ENCODE measurements at regions not wholly inside any gene's neighbourhood (a gene's known extent, or its start where the extent isn't known, plus 50 kb on each side); places are given as distances from the start of the nearest gene placed in this dataset.
"Not testable (repeated sequence)": the region's sequence is repeated elsewhere in the genome, so short reads cannot be mapped to it uniquely, and the experiment has no call there.

- DNase-seq, result no peak
Measured at GRCh38 chr21:31449921-31450535, 106.0 kb upstream of the TIAM1 start.

DNA sequence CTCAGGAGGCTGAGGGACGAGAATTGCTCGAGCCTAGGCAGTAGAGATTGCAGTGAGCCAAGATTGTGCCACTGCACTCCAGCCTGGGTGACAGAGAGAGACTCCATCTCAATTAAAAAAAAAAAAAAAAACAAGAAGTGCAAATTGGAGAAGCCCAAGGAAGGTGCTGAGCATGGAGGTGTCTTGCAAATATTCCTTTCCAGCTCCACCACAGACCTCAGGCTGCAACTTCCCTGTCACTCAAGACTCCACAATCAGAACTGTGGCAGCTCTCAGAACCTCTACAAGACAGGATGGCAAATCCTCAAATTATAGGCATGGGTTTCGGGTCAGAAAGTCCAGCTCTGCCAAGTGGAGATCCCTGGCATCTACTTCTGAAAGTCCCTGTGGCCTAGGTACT is 104.4 kb upstream of the TIAM1 start:
- no peak for DNase-seq

GRCh38 chr21:31447505-31447904 is 103.4 kb upstream of the TIAM1 start:
- DNase-seq, result no peak

DNA sequence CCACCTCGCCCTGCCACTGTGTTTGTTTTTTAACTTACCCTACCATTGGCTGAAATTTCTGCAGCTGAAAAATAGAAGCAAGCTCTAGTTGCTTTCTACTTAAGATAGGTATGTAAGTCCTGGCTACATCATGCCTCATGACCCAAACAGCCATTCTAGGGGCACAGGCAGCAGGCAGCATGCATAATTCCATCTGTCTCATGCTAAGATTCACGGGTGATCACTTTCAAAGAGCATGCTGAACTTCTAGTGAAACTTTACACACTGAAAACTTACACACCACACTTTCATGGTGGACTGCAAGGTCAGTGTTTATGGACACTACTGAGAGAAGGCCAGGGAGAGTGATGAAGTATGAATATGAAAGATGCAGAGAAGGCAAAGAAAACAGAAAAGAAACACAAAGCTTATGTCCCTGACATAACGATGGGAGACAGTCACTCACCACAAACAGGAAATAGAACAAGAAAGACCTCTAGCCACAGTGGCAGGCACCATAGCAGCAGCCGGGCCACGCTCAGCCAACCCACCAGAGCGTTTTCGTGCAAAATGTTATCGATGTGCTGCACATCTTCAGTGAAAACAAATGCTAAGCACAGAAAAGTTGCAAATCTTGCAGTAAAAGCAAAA is 102.3 kb upstream of the TIAM1 start:
- no peak for DNase-seq

DNA sequence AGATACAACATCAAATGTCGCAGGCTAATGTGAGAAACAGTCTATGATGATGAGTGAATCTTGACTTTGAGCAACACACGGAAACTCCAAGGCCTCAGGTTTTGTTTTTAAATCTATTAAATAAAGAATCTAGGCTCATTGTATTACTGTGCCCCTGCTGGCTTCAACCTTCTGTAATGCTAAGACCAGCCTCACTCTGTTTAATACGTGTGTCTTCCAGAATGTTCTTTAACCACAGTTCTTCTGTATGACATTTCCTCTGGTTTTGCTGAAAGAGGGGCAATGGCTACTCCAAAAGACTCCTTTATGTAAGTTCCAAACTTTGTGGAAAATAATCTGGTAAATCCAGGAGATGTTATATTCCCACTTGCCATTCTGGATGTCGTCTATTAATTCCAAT is 101.1 kb upstream of the TIAM1 start:
- no peak for DNase-seq

DNA sequence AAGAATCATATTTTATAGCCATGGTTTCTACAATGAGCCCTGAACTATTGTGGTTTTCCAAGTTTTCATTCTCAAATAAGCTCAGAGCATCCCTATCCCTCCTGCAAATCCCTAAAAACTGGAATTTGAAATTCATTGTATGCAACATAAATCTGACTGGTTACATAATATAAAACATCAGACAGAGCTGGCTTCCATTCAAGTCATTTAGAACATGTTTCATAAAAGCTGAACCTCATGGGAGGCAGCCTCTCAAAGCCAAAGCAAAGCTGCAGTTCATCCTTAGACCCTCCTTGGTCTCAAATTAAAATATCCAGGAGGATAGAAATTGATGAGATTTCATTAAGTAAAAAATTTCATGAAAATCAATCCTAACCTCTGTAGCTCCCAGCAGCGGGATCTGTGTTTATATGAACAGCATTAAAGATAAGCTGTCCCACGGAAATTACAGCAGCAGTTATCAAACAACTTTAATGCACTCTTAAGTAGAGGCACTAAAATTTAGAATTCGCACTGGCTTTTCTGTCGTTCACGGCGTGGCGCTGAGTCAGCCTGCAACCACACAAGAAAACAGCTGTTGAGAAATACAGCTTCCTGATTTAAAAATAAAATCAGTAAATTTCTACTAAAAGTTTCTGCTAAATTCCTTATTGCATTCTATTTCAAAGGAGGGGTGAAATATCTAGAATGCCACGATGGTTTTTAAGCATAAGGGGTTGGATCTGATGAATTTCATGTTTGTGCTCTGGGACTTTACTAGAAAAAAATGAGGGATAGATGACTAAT is 99.9 kb upstream of the TIAM1 start:
- no peak for DNase-seq

GRCh38 chr21:31442339-31442738 is 98.3 kb upstream of the TIAM1 start:
- DNase-seq, result no peak

DNA sequence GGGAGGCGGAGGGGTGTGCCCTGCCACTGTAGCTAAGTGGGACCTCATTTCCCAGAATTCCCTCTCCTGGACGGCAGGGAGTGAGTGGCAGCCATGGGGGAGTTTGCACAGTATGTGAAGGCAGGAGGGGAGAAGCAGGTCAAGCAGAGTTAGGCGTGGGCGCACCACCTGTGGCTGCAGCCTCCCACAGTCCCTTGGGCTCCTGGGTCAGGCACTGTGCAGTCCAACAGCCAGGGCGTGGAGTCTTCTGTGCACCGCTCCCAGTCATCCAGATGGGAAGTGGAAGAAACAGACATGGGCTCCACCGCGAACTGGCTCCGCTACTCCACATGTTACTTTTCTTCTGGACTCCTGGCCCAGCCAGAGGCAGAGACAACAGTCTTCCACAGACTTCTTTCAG is 85.4 kb upstream of the TIAM1 start:
- DNase-seq, result no peak

DNA sequence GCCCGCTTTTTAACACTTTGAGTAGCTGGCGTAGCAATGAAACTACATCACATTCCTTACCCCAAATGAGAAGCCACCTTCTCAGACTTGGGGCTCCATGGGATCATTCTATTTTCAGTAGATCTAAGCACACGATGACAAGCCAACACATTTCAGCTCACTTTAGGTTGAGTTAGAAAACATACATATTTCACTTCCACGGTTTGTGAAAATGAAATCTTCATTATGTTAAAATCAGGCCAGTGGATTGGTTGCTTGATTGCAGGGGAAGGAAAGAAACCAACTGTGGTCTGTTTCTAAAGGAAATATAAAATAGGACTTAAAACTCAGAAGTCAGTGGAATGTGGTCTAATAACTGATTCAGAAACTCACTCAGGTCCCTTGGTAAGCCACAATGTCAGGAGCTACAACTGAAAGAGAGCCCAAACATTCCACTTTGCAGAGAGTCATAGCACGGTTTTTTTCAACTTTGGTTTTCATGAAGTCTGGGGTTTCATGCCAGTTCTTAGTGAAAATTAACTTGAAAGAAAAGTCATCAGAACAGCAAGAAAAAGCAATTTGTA is 82.3 kb upstream of the TIAM1 start:
- DNase-seq, result no peak

- no peak for DNase-seq
Measured at GRCh38 chr21:31425138-31425537, 81.1 kb upstream of the TIAM1 start.

DNA sequence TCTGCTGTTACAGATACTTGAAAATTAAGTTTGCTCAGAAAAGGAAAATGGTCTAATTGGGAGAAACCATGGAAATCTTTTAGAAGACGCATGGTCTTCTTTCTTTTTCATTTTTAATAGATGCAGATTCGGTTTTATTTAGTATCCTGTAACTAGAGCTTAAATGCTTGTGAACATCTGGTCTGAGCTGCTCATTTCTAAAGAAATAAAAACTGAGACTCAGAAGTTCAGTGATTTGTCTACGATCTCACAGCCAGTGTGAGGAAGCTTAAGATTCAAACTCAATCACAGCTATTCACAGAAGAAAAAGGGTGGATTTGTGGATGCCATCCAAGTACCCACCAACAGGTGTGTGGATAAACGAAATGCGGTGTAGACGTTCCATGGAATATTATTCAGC is 80.0 kb upstream of the TIAM1 start:
- DNase-seq, result no peak

DNA sequence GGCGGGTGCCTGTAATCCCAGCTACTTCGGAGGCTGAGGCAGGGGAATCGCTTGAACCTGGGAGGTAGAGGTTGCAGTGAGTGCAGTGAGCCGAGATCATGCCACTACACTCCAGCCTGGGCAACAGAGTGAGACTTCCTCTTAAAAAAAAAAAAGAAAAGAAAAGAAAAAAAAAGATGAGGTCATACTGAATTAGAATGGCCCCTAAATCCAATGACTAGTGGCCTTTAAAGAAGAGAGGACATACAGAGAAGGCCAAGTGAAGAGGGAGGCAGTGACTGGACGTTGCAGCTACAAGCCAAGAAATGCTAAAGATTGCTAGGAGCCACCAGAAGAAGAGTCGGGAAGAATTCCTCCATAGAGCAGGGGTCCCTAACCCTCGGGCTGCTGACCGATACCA is 76.9 kb upstream of the TIAM1 start:
- DNase-seq, result no peak

DNA sequence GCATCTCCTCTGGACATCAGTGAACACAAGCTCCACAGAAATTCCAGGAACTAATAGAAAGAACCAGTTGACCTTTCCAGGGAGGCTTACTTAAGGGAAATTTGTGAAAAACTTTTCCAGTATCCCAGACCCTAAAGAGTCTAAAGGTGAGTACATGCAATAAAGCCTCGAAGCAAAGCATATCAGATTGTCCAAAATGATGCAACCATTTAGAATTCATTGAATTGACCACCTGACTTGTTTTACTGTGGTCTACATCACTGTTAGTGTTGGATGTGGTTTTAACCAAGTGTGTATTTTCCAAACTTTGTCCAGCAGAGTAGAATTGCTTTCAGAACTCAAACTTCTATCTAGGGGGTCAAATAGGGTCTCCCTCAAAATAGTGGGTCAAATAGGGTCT is 76.3 kb upstream of the TIAM1 start:
- no peak for DNase-seq

DNA sequence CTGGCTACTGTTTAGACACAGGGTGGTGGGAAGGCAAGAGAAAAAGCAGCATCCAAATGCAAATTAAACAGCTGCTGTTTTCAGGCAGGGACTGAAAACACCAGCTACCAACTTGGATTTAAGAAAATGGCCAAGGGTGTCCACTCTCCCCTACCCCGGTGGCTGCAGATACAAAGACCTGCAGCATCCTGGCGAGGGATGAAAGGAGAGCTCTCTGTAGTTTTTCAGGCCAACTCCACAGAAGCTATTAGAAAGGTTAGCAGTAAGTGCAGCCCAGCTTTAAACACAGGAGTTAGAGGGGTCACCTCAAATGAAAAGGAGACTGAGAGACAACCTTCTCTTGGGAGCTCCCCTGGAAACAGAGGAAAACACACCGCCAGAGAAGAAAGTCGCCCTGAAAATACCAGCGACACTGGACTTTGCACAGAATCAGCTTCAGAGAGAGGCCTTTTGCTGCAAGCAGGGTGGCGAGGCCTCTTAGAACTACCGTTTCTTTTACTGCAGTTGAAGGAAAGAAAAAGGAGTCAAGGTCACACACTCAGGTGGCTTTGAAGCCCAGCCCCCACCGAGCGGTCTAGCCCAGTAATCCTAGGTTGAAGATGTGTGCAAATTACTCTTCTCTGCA is 74.4 kb upstream of the TIAM1 start:
- no peak for DNase-seq

DNA sequence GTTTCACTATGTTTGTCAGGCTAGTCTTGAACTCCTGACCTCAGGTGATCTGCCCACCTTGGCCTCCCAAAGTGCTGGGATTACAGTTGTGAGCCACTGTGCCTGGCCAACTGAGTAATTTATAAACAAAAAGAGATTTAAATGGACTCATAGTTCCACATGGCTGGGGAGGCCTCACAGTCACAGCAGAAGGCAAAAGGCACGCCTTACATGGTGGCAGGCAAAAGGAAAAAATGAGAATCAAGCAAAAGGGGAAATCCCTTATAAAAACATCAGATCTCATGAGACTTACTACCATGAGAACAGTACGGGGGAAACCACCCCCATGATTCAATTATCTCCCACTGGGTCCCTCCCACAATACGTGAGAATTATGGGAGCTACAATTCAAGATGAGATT is 73.2 kb upstream of the TIAM1 start:
- DNase-seq, result not testable (repeated sequence)

- DNase-seq, result no peak
Measured at GRCh38 chr21:31416465-31416864, 72.4 kb upstream of the TIAM1 start.

- DNase-seq, result no peak
Measured at GRCh38 chr21:31414263-31415000, 70.4 kb upstream of the TIAM1 start.

DNA sequence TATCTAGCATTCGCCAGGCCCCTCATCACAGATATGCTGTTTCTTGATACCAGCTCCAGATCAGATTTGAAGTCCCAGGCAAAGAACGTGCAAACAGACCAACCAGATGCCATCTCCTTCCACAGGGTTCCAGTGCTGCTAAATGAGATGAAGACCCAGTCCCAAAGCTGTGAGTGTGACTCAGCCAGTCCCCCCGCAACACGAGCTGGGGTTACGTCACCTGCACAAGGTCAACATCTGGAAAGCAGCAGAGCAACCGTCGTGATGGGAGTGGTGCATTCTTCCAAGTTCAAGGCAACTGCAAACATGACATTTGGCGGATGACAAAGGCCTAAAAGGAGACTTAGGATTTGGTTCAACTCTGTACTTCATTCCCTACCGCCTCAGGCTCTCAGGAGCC is 69.6 kb upstream of the TIAM1 start:
- DNase-seq, result no peak

DNA sequence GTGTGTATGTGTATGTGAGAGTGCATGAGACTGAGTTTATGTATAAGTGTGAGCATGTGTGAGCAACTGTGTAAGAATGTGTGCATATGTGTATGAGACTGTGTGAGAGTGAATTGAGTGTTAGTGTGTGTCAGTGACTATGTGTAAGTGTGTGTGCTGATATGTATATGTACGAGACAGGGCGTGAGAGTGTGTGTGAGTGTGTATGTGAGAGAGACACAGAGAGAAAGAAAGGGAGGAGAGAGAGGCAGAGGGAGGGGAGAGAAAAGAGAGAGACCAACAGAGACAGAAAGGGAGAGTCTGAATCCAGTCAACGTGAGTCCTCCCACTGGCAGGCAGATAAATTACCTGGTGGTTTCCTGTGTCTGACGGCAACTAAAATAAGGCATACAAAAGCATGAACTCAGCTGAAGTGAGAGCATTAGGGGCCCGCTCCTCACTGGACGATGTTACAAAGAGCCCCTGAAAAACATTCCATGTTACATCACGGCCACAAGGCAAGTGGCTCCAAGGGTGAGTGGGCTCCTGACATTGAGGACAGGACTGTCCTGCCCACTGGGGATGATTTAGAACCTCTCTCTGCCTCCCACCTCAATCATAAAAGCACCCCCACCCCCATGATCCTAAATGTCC is 66.6 kb upstream of the TIAM1 start:
- no peak for DNase-seq

DNA sequence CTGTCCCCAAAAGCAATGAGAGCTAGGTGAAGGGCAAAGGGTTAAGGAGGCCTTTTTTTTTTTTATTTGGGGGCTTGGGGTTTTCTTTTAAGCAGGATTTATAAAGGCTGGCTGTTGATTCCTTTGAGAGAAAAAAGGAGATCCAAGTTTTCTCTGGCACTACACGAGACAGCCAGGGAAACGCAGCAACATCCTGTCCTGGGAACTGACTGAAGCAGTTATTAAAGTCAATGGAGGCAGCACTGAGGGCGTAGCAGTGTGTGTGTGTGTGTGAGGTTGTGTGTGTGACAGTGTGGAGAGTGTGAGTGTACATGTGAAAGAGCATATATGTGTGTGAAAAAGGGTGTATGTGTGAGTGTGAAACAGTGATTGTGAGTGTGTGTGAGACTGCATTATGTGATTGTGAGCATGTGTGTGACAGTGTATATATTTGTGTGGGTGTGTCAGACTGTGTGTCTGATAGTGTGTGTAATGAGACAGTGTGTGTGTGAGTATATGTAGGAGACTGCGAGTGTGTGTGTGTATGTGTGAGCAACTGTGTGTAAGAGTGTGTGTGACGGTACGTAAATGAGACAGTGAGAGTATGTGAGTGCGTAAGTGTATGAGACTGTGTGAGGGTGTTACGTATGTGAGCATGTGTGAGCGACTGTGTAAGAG is 65.9 kb upstream of the TIAM1 start:
- no peak for DNase-seq

GRCh38 chr21:31408301-31409088 is 64.4 kb upstream of the TIAM1 start:
- no peak for DNase-seq
